ENCODE measurements at regions not wholly inside any gene's neighbourhood (a gene's known extent, or its start where the extent isn't known, plus 50 kb on each side); places are given as distances from the start of the nearest gene placed in this dataset.
"Not testable (repeated sequence)": the region's sequence is repeated elsewhere in the genome, so short reads cannot be mapped to it uniquely, and the experiment has no call there.

DNA sequence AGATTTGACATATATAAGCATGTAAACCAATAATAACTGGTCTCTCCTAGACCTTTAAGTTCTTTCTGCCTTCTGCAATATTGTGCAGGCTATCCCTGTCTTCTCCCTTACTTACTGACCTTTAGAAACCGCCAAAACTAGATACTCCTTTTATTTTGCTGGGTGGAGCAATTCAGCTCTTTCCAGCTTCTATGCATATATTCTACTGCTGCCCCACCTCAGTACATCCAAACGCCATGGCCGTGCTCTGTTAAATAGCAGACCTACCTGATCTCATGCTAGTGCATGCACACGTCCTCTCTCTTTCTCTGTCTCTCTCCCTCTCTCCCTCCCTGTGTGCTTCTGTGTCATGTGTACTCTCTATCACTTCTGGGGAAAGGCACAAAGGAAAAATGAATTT is 76.7 kb upstream of the CAPRIN1 start:
- Histone ChIP-seq H3K4me1 (ENCODE audit: control insufficient read depth, insufficient read depth, low read length, poor library complexity, severe bottlenecking) (no peaks in the 10 kb centered on the region), H3K36me3 (ENCODE audit: control insufficient read depth, insufficient read depth, low read length) (no peaks in the 10 kb centered on the region), H3K4me3 (ENCODE audit: insufficient read depth, low read depth, low read length, poor library complexity, severe bottlenecking) (no peak overlapping the region), H3K27ac (ENCODE audit: insufficient read depth, low read length, poor library complexity, severe bottlenecking) (no peak overlapping the region), H3K27me3 (replicated peaks; ENCODE audit: control insufficient read depth, insufficient read depth, low read length, poor library complexity, severe bottlenecking) (no peaks in the 10 kb centered on the region), H3K9me3 (ENCODE audit: control insufficient read depth, low read length) (no peaks in the 10 kb centered on the region)
- DNase-seq, result no peak

DNA sequence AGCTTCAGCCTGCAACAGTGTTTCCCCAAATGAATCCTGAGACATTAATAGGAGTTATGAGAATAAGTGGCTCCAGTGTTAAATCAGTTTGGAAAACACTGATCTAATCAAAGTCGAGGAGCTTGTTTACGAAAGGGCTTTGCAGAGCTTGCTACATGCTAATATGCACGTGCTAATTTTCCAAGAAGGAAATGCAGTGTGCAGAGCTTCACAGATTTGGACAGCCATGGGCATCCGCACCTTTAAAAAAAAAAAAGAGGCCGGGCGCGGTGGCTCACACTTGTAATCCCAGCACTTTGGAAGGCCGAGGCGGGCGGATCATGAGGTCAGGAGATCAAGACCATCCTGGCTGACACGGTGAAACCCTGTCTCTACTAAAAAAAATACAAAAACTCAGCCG is 79.7 kb upstream of the LMO2 start:
- H3K36me3 ChIP-seq (ENCODE audit: control insufficient read depth, insufficient read depth, low read length); H3K4me3 ChIP-seq (ENCODE audit: insufficient read depth, low read depth, low read length, poor library complexity, severe bottlenecking); DNase-seq; H3K27me3 ChIP-seq (replicated peaks; ENCODE audit: control insufficient read depth, insufficient read depth, low read length, poor library complexity, severe bottlenecking); H3K4me1 ChIP-seq (ENCODE audit: control insufficient read depth, insufficient read depth, low read length, poor library complexity, severe bottlenecking); H3K27ac ChIP-seq (ENCODE audit: insufficient read depth, low read length, poor library complexity, severe bottlenecking); H3K9me3 ChIP-seq (ENCODE audit: control insufficient read depth, low read length): not testable (repeated sequence)

DNA sequence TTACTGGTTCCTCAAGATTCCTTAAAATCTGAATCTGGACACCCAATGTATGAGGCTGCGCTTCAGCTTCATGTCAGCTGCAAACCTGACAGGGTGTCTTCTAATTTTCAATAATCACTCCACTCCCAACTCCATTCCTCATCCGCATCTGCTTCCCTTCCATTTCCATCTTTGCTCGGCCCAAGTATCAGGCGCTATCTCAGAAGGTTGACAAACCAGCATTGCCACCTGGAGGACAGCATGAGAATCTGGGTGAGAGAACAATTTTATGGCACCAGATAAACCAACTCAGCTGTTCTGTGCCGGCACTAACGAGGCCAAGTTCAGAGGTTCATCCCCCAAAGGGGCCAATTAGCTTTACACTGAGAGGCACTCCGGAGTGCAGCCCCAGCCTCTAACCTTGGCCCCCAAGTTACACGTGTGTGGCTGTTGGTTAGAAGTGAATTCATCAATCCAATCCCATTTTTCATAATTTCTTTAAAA is 79.1 kb upstream of the LMO2 start:
- H3K4me1 ChIP-seq (ENCODE audit: control insufficient read depth, insufficient read depth, low read length, poor library complexity, severe bottlenecking), result no peaks in the 10 kb centered on the region
- H3K27ac ChIP-seq (ENCODE audit: insufficient read depth, low read length, poor library complexity, severe bottlenecking), result no peak overlapping the region
- DNase-seq, result no peak
- no peaks in the 10 kb centered on the region for H3K27me3 ChIP-seq (replicated peaks; ENCODE audit: control insufficient read depth, insufficient read depth, low read length, poor library complexity, severe bottlenecking)
- H3K9me3 ChIP-seq (ENCODE audit: control insufficient read depth, low read length), result no peaks in the 10 kb centered on the region
- no peaks in the 10 kb centered on the region for H3K36me3 ChIP-seq (ENCODE audit: control insufficient read depth, insufficient read depth, low read length)
- no peak overlapping the region for H3K4me3 ChIP-seq (ENCODE audit: insufficient read depth, low read depth, low read length, poor library complexity, severe bottlenecking)

DNA sequence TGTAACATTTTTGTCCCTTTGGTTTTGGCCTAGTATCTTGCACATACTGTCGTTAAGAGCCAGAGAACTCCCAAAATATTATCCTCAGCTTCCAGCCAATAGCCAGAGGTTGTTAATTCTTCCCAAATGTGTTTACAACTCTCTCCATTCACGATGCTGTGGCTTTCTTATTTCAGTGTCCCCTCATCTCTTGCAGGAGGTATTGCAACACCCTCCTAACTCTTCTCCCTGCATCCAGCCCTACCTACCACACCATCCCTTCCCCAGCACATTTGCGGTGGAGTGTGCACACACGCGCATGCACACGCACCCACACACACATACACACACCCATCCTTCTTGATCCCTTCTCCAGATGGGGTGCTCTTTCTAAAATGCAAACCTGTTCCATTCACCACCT is 75.6 kb upstream of the LMO2 start:
- Histone ChIP-seq H3K9me3 (ENCODE audit: control insufficient read depth, low read length) (no peaks in the 10 kb centered on the region), H3K4me3 (ENCODE audit: insufficient read depth, low read depth, low read length, poor library complexity, severe bottlenecking) (no peak overlapping the region), H3K4me1 (ENCODE audit: control insufficient read depth, insufficient read depth, low read length, poor library complexity, severe bottlenecking) (no peaks in the 10 kb centered on the region), H3K27ac (ENCODE audit: insufficient read depth, low read length, poor library complexity, severe bottlenecking) (no peak overlapping the region), H3K36me3 (ENCODE audit: control insufficient read depth, insufficient read depth, low read length) (no peaks in the 10 kb centered on the region), H3K27me3 (replicated peaks; ENCODE audit: control insufficient read depth, insufficient read depth, low read length, poor library complexity, severe bottlenecking) (no peaks in the 10 kb centered on the region)
- DNase-seq, result no peak

DNA sequence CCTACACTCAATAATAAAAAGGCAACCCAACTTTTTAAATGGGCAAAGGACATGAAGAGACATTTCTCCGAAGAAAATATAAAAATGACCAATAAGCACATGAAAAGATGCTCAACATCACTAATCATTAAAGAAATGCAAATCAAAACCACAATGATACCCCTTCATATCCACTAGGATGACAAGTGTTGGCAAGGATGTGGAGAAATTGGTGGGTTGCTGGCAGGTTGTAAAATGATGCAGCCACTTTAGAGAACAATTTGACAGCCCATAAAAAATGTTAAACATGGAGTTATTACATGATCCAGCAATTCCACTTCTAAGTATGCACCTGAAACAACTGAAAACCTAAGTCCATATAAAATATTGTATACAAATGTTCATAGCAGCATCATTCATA is 73.2 kb upstream of the LMO2 start:
- Histone ChIP-seq H3K27ac (ENCODE audit: insufficient read depth, low read length, poor library complexity, severe bottlenecking) (no peak overlapping the region), H3K4me3 (ENCODE audit: insufficient read depth, low read depth, low read length, poor library complexity, severe bottlenecking) (no peak overlapping the region), H3K4me1 (ENCODE audit: control insufficient read depth, insufficient read depth, low read length, poor library complexity, severe bottlenecking) (no peaks in the 10 kb centered on the region), H3K36me3 (ENCODE audit: control insufficient read depth, insufficient read depth, low read length) (no peaks in the 10 kb centered on the region), H3K27me3 (replicated peaks; ENCODE audit: control insufficient read depth, insufficient read depth, low read length, poor library complexity, severe bottlenecking) (no peaks in the 10 kb centered on the region), H3K9me3 (ENCODE audit: control insufficient read depth, low read length) (no peaks in the 10 kb centered on the region)
- DNase-seq, result no peak

DNA sequence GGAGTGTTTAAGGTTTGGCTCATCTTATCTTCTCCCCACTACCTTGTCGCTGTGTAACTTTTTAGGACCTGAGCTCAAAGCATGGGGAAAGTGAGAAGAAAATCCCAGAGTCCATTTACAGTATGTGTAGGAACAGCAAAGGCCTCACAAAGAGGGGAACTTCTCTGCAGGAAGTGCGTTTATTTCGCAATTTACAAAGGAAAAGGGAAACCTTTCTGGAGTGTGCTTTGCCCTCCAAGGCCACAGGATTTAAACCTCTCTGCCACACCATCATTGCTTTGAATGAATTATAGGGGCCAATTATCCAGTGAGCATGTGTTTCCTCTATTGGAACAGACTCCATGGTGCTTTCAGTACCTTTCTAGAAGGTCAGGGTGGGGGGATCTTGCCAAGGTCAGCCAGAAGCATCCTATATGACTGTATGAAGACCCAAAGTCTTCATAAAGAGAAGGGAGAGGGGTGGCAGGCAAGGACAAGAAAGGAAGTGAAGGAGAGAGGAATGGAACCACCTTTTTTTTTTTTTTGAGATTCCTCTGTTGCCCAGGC is 68.1 kb upstream of the LMO2 start:
- H3K27me3 ChIP-seq (replicated peaks; ENCODE audit: control insufficient read depth, insufficient read depth, low read length, poor library complexity, severe bottlenecking), result no peaks in the 10 kb centered on the region
- H3K9me3 ChIP-seq (ENCODE audit: control insufficient read depth, low read length), result no peaks in the 10 kb centered on the region
- no peak overlapping the region for H3K27ac ChIP-seq (ENCODE audit: insufficient read depth, low read length, poor library complexity, severe bottlenecking)
- no peak overlapping the region for H3K4me3 ChIP-seq (ENCODE audit: insufficient read depth, low read depth, low read length, poor library complexity, severe bottlenecking)
- H3K36me3 ChIP-seq (ENCODE audit: control insufficient read depth, insufficient read depth, low read length), result no peaks in the 10 kb centered on the region
- no peaks in the 10 kb centered on the region for H3K4me1 ChIP-seq (ENCODE audit: control insufficient read depth, insufficient read depth, low read length, poor library complexity, severe bottlenecking)
- DNase-seq, result no peak

DNA sequence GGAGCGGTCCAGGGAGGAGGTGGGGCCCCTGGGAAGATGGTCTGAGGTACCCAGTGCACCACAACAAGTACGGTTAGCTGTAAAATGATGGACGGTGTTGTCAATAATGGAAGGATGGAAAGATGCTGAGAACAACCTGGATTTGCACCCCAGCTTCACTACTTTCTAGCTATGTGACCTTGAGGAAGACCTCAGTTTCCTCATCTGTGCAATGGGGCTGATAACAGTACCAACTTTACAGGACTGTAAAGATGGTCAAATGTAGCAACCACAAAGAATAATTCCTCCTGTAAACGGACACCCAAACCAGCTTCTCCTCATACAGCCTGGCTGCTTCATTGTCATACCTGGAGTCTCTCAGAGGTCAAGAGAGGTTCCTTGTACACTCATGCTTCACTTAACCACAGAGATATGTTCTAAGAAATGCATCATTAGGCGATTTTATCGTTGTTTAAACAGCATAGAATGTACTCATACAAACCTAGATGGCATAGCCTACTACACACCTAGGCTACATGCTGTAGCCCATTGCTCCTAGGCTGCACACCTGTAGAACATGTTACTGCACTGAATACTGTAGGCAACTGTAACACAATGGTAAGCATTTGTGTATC is 65.5 kb upstream of the LMO2 start:
- Histone ChIP-seq H3K4me3 (ENCODE audit: insufficient read depth, low read depth, low read length, poor library complexity, severe bottlenecking) (no peak overlapping the region), H3K27ac (ENCODE audit: insufficient read depth, low read length, poor library complexity, severe bottlenecking) (no peak overlapping the region), H3K27me3 (replicated peaks; ENCODE audit: control insufficient read depth, insufficient read depth, low read length, poor library complexity, severe bottlenecking) (no peaks in the 10 kb centered on the region), H3K36me3 (ENCODE audit: control insufficient read depth, insufficient read depth, low read length) (no peaks in the 10 kb centered on the region), H3K9me3 (ENCODE audit: control insufficient read depth, low read length) (no peaks in the 10 kb centered on the region), H3K4me1 (ENCODE audit: control insufficient read depth, insufficient read depth, low read length, poor library complexity, severe bottlenecking) (no peaks in the 10 kb centered on the region)
- no peak for DNase-seq

DNA sequence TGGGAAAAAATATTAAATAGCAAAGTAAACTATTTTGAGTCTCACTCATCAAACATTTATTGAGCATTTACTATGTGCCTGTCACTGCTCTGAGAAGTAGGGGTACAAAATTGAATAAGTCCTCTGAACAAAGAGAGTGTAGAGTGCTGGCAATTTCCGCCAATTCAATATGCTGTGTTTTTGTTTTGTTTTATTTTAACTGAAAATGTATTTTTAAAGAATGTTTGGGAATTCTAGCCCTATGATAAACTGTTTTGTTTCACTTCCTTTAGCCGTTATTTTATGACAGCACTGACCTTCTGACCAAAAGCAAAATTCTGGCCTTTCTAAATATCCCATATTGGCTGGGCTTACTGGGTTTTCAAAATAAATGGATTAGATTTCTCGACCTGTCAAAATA is 64.7 kb upstream of the LMO2 start:
- Histone ChIP-seq H3K4me1 (ENCODE audit: control insufficient read depth, insufficient read depth, low read length, poor library complexity, severe bottlenecking) (no peaks in the 10 kb centered on the region), H3K27me3 (replicated peaks; ENCODE audit: control insufficient read depth, insufficient read depth, low read length, poor library complexity, severe bottlenecking) (no peaks in the 10 kb centered on the region), H3K36me3 (ENCODE audit: control insufficient read depth, insufficient read depth, low read length) (no peaks in the 10 kb centered on the region), H3K27ac (ENCODE audit: insufficient read depth, low read length, poor library complexity, severe bottlenecking) (no peak overlapping the region), H3K4me3 (ENCODE audit: insufficient read depth, low read depth, low read length, poor library complexity, severe bottlenecking) (no peak overlapping the region), H3K9me3 (ENCODE audit: control insufficient read depth, low read length) (no peaks in the 10 kb centered on the region)
- no peak for DNase-seq

DNA sequence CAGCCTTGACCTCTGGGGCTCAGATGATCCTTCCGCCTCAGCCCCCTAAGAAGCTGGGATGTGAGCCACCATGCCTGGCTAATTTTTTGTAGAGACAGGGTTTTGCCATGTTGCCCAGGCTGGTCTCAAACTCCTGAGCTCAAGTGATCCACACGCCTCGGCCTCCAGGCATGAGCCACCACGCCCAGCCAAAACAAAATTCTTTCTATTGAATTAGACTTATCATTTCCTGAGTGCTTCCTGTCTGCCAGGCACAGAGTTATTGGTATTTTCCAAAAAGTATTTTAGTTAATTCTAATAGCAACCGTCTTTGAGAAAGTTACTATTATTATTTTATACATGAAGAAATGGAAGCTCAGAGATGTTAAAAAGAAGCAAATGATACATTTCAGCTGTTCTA is 61.4 kb upstream of the LMO2 start:
- H3K36me3 ChIP-seq (ENCODE audit: control insufficient read depth, insufficient read depth, low read length), result no peaks in the 10 kb centered on the region
- no peak for DNase-seq
- no peaks in the 10 kb centered on the region for H3K4me1 ChIP-seq (ENCODE audit: control insufficient read depth, insufficient read depth, low read length, poor library complexity, severe bottlenecking)
- no peak overlapping the region for H3K4me3 ChIP-seq (ENCODE audit: insufficient read depth, low read depth, low read length, poor library complexity, severe bottlenecking)
- no peak overlapping the region for H3K27ac ChIP-seq (ENCODE audit: insufficient read depth, low read length, poor library complexity, severe bottlenecking)
- H3K9me3 ChIP-seq (ENCODE audit: control insufficient read depth, low read length), result no peaks in the 10 kb centered on the region
- H3K27me3 ChIP-seq (replicated peaks; ENCODE audit: control insufficient read depth, insufficient read depth, low read length, poor library complexity, severe bottlenecking), result no peaks in the 10 kb centered on the region

DNA sequence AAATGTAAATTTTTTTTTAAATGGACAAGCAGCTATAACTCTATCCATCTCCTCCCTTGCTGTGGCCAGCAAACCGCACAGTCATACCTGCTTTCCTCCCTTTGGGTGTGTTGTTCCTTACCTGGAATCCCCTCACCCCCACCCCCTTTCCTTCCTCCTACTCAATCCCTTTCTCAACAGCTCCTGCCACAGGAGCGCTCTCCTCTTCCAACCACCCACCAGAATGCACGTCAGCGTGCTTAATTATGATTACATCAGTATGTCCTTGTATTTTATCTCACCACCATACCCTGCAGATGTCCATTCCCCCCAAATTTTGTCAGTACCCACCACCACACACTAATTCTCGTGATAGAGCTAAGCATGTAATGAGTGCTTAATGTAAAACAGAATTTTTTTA is 60.9 kb upstream of the LMO2 start:
- Histone ChIP-seq H3K27ac (ENCODE audit: insufficient read depth, low read length, poor library complexity, severe bottlenecking) (no peak overlapping the region), H3K9me3 (ENCODE audit: control insufficient read depth, low read length) (no peaks in the 10 kb centered on the region), H3K36me3 (ENCODE audit: control insufficient read depth, insufficient read depth, low read length) (no peaks in the 10 kb centered on the region), H3K4me3 (ENCODE audit: insufficient read depth, low read depth, low read length, poor library complexity, severe bottlenecking) (no peak overlapping the region), H3K4me1 (ENCODE audit: control insufficient read depth, insufficient read depth, low read length, poor library complexity, severe bottlenecking) (no peaks in the 10 kb centered on the region), H3K27me3 (replicated peaks; ENCODE audit: control insufficient read depth, insufficient read depth, low read length, poor library complexity, severe bottlenecking) (no peaks in the 10 kb centered on the region)
- no peak for DNase-seq

Data from effector memory CD4-positive, alpha-beta T cell (primary cell).